Stomach (tissue), 8 donors: ENCODE measurements at regions not wholly inside any gene's neighbourhood (a gene's known extent, or its start where the extent isn't known, plus 50 kb on each side); places are given as distances from the start of the nearest gene placed in this dataset.

ENCODE experiments used
- DNase-seq, 2 donors: peaks; one replicate each; pipeline versions ENCODE4 v3.0.0 to v3.0.0-alpha.2; 2013 to 2019
- H3K27ac ChIP-seq, 5 donors: fragments of 200-600 bp in 4 of 5; sonication (generic) in 4 of 5; one replicate each; pipeline ENCODE4 v1.5.1; 2013 to 2019; ENCODE audit warnings: mild to moderate bottlenecking in 1 of 5, moderate library complexity in 1 of 5
- H3K27me3 ChIP-seq, 3 donors: fragments of 200-600 bp; sonication (generic); one replicate each; pipeline ENCODE4 v1.5.1; 2017 to 2019; ENCODE audit warnings: mixed run types in 1 of 3
- H3K36me3 ChIP-seq, 4 donors: fragments of 200-600 bp; sonication (generic); 1 replicate in 3 of 4; 2 replicates in 1 of 4; pipeline ENCODE4 v1.5.1; 2016 to 2019
- H3K4me1 ChIP-seq, 4 donors: fragments of 200-600 bp; sonication (generic); one replicate each; pipeline ENCODE4 v1.5.1; 2016 to 2019
- H3K4me3 ChIP-seq, 4 donors: fragments of 200-600 bp; sonication (generic) in 3 of 4; one replicate each; pipeline ENCODE4 v1.5.1; 2016 to 2019; ENCODE audit warnings: mild to moderate bottlenecking in 1 of 4
- H3K9me3 ChIP-seq, 4 donors: fragments of 200-600 bp; sonication (generic); one replicate each; pipeline ENCODE4 v1.5.1; 2016 to 2019
- CTCF ChIP-seq, 7 experiments: fragments of 450-650 bp in 4 of 7; fragments of 200-600 bp in 3 of 7; sonication (generic) in 3 of 7; IDR thresholded peaks; one replicate each; pipeline ENCODE4 v1.5.1; 2016 to 2019; ENCODE audit warnings: antibody characterized with exemption in 7 of 7, control low read depth in 2 of 7, mild to moderate bottlenecking in 1 of 7
- EP300 ChIP-seq: sonication (generic); formaldehyde crosslinking; IDR thresholded peaks from one replicate; pipeline ENCODE4 v1.6.1; 2017; ENCODE audit warnings: antibody characterized with exemption
- POLR2A ChIP-seq, 4 donors: fragments of 450-650 bp; IDR thresholded peaks; one replicate each; pipeline ENCODE4 v1.6.1; 2016; ENCODE audit warnings: antibody characterized with exemption in 4 of 4, control low read depth in 2 of 4, mild to moderate bottlenecking in 1 of 4, moderate library complexity in 1 of 4
- POLR2AphosphoS5 ChIP-seq, 3 donors: sonication (generic); formaldehyde crosslinking; IDR thresholded peaks; one replicate each; pipeline ENCODE4 v1.6.1; 2016; ENCODE audit warnings: antibody characterized with exemption in 3 of 3
- WGBS, 5 donors: extraction: QIAGEN DNeasy Blood & Tissue Kit in 3 of 5; methylation state at CpG; one replicate each; pipeline versions ENCODE4 v1.1.5 to v1.1.7; 2013 to 2018; 5-methylcytosine and 5-hydroxymethylcytosine counted together
- intact Hi-C: fragments of 100-400 bp; cut with DNase I; formaldehyde crosslinking; loops from one replicate; pipeline ENCODE4 v1.15.1; 2023; ENCODE audit warnings: low total_unique reads
- donor health status: healthy with polysubstance abuse.
- donor health status: Bipolar disorder and iron deficiency.
- donor health status: healthy.

- 65 to 81% (median 74%) methylated on average over 4 of the region's 4 CpGs for WGBS, 5 donors
- no peak for TF ChIP-seq EP300
- no peak for TF ChIP-seq POLR2A (IDR thresholded peaks at IDR 0.05)
- TF ChIP-seq POLR2AphosphoS5 (IDR thresholded peaks at IDR 0.05) = no peak
- TF ChIP-seq CTCF (IDR thresholded peaks at IDR 0.05) = no peak
- Histone ChIP-seq H3K36me3 (no peaks in the 10 kb centered on the region), H3K4me3 (no peak overlapping the region), H3K27me3 (peaks cover 0 to 14% (median 0%) of the 10 kb centered on the region in 3 donors), H3K4me1 (no peaks in the 10 kb centered on the region), H3K9me3 (peaks cover 0 to 8% (median 7%) of the 10 kb centered on the region in 4 donors), H3K27ac (no peak overlapping the region)
- no peak for DNase-seq
- intact Hi-C loops = no loop called here
Observed at GRCh38 chr11:134887896-134888295, 475.9 kb upstream of the B3GAT1 start.

GRCh38 chr11:134883484-134883883 is 471.4 kb upstream of the B3GAT1 start:
- Histone ChIP-seq H3K27ac (no peak overlapping the region), H3K4me1 (no peaks in the 10 kb centered on the region), H3K27me3 (peaks cover 0 to 35% (median 4%) of the 10 kb centered on the region in 3 donors), H3K9me3 (no peaks in the 10 kb centered on the region), H3K4me3 (no peak overlapping the region), H3K36me3 (no peaks in the 10 kb centered on the region)
- DNase-seq = no peak
- intact Hi-C loops = no loop called here
- TF ChIP-seq EP300 = no peak
- TF ChIP-seq CTCF (IDR thresholded peaks at IDR 0.05) = no peak
- TF ChIP-seq POLR2AphosphoS5 (IDR thresholded peaks at IDR 0.05) = no peak
- TF ChIP-seq POLR2A (IDR thresholded peaks at IDR 0.05) = no peak
- WGBS, 5 donors = 68 to 75% (median 70%) methylated on average over 8 of the region's 8 CpGs

- Histone ChIP-seq H3K27me3 (peaks cover 0 to 42% (median 4%) of the 10 kb centered on the region in 3 donors), H3K27ac (no peak overlapping the region), H3K36me3 (no peaks in the 10 kb centered on the region), H3K9me3 (no peaks in the 10 kb centered on the region), H3K4me3 (no peak overlapping the region), H3K4me1 (no peaks in the 10 kb centered on the region)
- no peak for TF ChIP-seq POLR2A (IDR thresholded peaks at IDR 0.05)
- TF ChIP-seq POLR2AphosphoS5 (IDR thresholded peaks at IDR 0.05) = no peak
- no peak for DNase-seq
- 59 to 64% (median 61%) methylated on average over 13 of the region's 13 CpGs for whole genome bisulfite sequencing, 5 donors
- intact Hi-C loops = no loop called here
Observed at GRCh38 chr11:134882671-134883297, 470.7 kb upstream of the B3GAT1 start.

GRCh38 chr11:134882141-134882540 is 470.1 kb upstream of the B3GAT1 start:
- WGBS, 5 donors = 79 to 84% (median 84%) methylated on average over 11 of the region's 11 CpGs
- Histone ChIP-seq H3K4me3 (no peak overlapping the region), H3K9me3 (no peaks in the 10 kb centered on the region), H3K27me3 (peaks cover 0 to 48% (median 4%) of the 10 kb centered on the region in 3 donors), H3K27ac (no peak overlapping the region), H3K4me1 (no peaks in the 10 kb centered on the region), H3K36me3 (no peaks in the 10 kb centered on the region)
- intact Hi-C loops = no loop called here
- no peak for TF ChIP-seq POLR2AphosphoS5 (IDR thresholded peaks at IDR 0.05)
- TF ChIP-seq EP300 = no peak
- TF ChIP-seq CTCF (IDR thresholded peaks at IDR 0.05) = no peak
- TF ChIP-seq POLR2A (IDR thresholded peaks at IDR 0.05) = no peak
- DNase-seq = no peak

GRCh38 chr11:134880788-134881187 is 468.7 kb upstream of the B3GAT1 start:
- no peak for TF ChIP-seq POLR2AphosphoS5 (IDR thresholded peaks at IDR 0.05)
- no peak for TF ChIP-seq EP300
- no peak for TF ChIP-seq POLR2A (IDR thresholded peaks at IDR 0.05)
- no peak for TF ChIP-seq CTCF (IDR thresholded peaks at IDR 0.05)
- Histone ChIP-seq H3K27ac (no peak overlapping the region), H3K4me3 (no peak overlapping the region), H3K36me3 (no peaks in the 10 kb centered on the region), H3K9me3 (no peaks in the 10 kb centered on the region), H3K4me1 (no peaks in the 10 kb centered on the region), H3K27me3 (peaks cover 0 to 56% (median 4%) of the 10 kb centered on the region in 3 donors)
- intact Hi-C loops = no loop called here
- 77 to 86% (median 81%) methylated on average over 6 of the region's 6 CpGs for WGBS, 5 donors
- DNase-seq = no peak
